NCI-H82 treated with DMSO at 0.1 percent for 48 hours (cell line): ENCODE measurements at regions not wholly inside any gene's neighbourhood (a gene's known extent, or its start where the extent isn't known, plus 50 kb on each side); places are given as distances from the start of the nearest gene placed in this dataset.

ENCODE experiments used
- DNase-seq: peaks from one replicate; lab custom pipeline; 2025; ENCODE audit not compliant: unreplicated experiment; lab: John Stamatoyannopoulos, UW

- DNase-seq: no peak
Measured at GRCh38 chr13:89752394-89752793, 1595.1 kb upstream of the MIR17HG start.

GRCh38 chr13:89755729-89756492 lies 1591.6 kb upstream of the MIR17HG start:
- DNase-seq: no peak

DNA sequence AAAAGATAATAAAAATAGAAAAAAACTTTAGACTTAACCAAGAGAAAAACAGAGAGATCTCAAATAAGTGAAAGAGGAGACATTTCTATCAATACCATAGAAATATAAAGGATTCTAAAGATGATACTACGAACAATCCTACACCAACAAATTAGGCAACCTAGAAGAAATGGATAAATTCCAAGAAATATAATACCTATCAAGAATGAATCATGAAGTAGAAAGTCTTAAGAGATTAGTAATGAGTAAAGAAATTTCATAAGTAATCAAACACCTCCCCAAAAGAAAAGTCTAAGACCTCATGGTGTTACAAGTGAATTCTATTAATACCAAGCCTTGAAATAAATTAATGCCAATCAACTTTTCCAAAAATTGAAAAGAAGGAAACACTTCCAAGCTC lies 1584.5 kb upstream of the MIR17HG start:
- no peak for DNase-seq

- no peak for DNase-seq
Measured at GRCh38 chr13:89783221-89783755, 1564.2 kb upstream of the MIR17HG start.

- DNase-seq: no peak
Measured at GRCh38 chr13:89784161-89784809, 1563.2 kb upstream of the MIR17HG start.

DNA sequence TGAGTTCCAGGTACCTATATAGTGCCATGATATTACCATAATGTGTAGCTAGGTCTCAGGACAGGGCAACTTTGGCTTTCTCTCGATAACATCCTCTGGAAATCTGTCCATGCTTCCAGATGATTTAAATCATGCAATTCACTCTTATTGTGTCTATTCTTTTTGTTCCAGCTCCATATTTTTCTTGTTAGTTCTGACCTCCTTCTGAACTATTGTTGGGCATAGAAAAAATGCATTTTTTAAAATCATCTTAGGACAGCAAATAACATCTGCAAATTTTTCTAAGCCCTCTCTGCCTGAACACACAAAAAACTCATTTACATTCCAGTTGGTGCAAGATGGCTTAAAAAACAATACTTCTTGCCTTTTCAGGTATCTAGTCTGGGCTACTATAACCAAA lies 1561.0 kb upstream of the MIR17HG start:
- DNase-seq: no peak

- no peak for DNase-seq
Measured at GRCh38 chr13:89790696-89791095, 1556.8 kb upstream of the MIR17HG start.

DNA sequence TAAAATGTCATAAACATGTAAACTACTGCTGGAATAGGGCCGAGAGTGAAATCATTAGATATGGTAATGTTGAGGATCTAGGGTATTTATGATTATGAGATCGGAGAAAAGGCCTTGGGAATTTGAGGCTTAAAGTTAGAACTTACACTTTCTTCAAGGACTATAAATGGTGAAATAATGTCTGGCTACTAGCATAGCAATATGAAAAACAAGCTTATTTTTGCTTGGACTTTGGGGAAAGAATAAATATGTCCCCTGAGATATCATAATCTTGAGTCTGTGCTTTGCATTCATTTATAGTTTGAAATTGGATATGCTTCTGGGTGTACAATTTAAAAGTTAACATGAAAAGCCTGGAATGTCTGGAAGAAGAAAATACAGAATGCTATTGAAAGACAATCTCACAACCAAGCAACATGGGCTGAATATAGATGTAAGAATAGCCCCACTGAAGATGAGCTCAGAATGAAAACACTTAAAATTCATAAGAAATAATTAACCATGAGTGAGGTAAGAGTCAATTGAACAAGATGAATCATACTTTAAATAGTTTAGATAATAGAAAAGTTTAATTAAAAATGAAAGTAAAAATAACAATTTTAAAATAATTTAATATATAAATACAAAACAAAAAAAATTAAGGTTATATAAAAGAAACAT lies 1555.4 kb upstream of the MIR17HG start:
- DNase-seq: no peak

- DNase-seq: no peak
Measured at GRCh38 chr13:89796196-89796595, 1551.3 kb upstream of the MIR17HG start.

DNA sequence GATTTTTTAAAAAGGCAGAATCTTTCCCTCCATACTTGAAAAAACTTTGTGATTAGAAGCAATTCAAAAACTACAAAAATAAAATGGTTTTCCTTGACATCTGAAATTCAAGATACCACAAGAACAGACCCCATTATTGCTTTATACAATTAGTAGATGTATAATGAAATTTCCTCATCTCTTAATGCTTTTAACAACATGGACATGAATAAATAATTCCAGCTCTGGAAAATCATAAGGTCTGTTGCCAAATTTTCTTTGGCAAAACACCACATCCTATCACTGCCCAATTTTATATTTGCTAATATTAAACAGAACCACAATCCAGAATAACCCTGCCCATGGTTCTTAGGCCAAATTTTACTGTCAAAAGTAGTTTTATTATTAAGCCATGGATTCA lies 1543.6 kb upstream of the MIR17HG start:
- DNase-seq: no peak

GRCh38 chr13:89806594-89806993 lies 1540.9 kb upstream of the MIR17HG start:
- no peak for DNase-seq

DNA sequence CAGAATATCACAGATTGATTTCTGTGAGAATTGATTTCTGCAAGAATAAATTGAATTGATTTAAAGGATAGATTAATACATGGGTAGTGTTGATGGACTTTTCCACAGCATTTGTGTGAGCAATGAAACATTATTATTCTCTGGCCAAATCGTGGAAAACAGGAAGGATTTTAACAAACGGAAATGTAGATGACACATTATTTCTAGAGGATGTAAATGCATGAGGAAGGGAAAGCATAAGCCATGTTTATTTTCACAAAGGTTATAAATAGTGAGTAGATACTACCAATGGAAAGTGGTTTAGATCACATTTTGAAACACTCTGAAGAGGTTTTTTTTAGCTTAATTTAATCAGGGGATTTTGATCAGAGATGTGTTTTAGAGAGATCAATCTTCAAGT lies 1534.6 kb upstream of the MIR17HG start:
- DNase-seq: no peak

DNA sequence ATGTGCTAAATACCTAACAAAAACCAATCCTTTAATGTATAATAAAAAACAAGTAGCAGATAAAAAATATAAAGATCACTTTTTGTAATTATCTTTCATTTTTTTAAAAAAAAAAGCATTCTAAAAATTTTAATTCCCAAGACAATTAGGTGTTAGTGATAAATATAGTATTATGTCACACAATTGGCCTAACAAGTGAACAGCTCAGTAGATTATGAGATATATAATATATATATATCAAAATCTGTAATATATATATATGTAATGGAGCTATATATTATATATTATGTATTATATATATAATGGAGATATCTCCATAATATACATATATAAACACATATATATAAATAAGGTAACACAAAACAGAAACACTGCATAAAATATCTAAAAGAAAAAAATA lies 1531.1 kb upstream of the MIR17HG start:
- no peak for DNase-seq

- no peak for DNase-seq
Measured at GRCh38 chr13:89822467-89822866, 1525.0 kb upstream of the MIR17HG start.

GRCh38 chr13:89827552-89827951 lies 1519.9 kb upstream of the MIR17HG start:
- DNase-seq: no peak

- no peak for DNase-seq
Measured at GRCh38 chr13:89828506-89828905, 1519.0 kb upstream of the MIR17HG start.

- no peak for DNase-seq
Measured at GRCh38 chr13:89831157-89831556, 1516.3 kb upstream of the MIR17HG start.

DNA sequence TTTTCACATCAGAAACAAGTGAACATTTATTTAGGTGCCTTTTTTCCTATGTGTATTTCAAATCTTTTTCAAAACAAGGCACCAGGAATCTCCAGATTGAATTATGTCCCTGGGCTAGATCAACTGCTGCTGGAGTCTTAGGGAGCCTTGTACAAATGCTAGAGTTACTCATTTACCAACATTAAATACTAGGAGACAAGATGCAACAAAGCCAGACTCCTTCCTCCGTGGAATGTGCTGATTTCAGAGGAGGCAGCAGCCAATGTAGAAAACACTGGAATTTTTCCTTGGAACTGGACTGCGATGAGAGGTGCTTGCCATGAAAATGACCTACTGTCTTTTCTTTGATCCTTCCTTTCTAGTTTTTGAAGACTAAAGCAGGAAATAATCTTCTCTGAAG lies 1514.7 kb upstream of the MIR17HG start:
- DNase-seq: no peak

DNA sequence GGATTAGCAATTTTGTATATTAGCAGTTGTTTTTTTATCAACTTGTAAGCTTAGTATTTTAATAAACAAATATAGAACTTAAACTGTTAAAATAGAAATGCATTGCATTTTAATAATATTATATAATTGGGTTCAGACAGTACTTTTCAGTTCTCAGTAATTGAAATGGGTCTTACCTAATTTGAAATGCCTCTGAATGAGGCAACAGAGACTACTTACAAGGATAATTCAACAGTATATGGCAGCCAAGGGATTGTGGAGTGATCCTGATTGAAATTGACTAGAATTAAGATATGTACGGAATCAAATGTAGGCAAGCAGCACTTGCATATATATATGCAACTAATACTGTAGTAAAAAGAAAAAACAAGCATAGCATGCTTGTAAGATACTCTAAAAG lies 1503.9 kb upstream of the MIR17HG start:
- no peak for DNase-seq

GRCh38 chr13:89845874-89846273 lies 1501.6 kb upstream of the MIR17HG start:
- DNase-seq: no peak

DNA sequence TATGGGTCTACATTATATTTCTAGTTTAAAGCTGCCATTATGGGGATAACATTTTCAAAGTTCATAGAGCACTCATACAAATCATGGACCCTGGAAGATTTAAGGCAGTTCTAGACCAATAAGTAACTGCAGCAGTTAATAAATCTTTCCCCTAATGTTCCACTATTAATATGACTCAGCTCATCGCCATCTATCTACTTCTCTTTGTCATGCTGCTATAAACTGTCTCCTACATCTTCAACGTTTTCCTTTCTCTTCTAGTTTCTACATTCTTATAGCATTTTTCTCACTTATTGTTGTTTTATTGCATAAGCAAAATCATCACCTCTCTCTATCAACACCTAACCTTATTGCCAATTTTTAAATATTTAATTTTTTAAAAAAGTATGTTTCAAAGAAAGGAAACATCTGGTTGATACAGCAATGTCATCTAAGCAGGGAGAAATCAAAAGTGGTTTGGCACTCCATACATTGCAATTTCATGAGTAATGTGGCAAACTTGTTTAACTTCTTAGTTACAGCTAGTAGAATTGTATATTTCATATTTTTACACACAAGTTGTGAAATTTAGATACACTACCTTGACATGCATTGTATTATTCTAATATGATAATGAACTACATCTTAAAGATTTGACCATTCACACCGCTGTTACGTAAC lies 1500.4 kb upstream of the MIR17HG start:
- DNase-seq: no peak
